RKO (cell line): ENCODE measurements at regions not wholly inside any gene's neighbourhood (a gene's known extent, or its start where the extent isn't known, plus 50 kb on each side); places are given as distances from the start of the nearest gene placed in this dataset.

ENCODE experiments used
- DNase-seq: peaks from one replicate; pipeline ENCODE4 v3.0.0-alpha.2; 2016; ENCODE audit warnings: low spot score

GRCh38 chr3:71919572-71919971, 134.6 kb upstream of the PROK2 start:
- DNase-seq: no peak

GRCh38 chr3:71917545-71917944, 132.6 kb upstream of the PROK2 start:
- no peak for DNase-seq

GRCh38 chr3:71916747-71917369, 131.9 kb upstream of the PROK2 start:
- DNase-seq: no peak

DNA sequence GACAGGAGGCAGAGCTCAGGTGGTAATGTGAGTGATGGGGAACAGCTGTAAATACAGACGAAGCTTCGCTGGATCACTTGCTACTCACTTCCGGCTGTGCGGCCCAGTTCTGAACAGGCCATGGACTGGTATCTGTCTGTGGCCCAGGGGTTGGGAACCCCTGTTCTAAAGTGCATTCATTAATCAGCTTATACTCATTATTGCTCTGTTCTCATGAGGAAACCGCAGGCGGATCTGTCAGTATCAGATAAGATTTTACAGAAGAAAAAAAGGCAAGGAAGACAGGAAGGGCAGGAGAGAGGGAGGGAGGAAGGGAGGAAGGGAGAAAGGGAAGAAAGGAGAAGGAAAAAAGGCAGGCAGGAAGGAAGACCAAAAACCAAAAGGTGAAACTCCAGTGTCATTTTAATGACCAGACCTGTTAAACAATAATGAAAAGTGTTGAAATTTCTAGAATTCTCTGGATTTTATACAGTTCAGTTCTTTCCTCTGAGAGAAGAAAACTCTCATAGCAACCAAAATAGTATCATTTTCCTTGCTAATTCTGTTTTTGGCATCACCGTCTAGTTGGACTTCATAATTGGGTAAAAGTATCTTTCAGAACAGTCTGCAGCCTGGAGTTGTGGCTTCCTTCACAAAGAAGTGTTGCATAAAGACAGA, 128.0 kb upstream of the PROK2 start:
- DNase-seq: no peak

- DNase-seq: no peak
Observed at GRCh38 chr3:71910108-71910507, 125.2 kb upstream of the PROK2 start.

GRCh38 chr3:71907996-71908395, 123.0 kb upstream of the PROK2 start:
- DNase-seq: no peak

- DNase-seq: no peak
Observed at GRCh38 chr3:71906976-71907375, 122.0 kb upstream of the PROK2 start.

DNA sequence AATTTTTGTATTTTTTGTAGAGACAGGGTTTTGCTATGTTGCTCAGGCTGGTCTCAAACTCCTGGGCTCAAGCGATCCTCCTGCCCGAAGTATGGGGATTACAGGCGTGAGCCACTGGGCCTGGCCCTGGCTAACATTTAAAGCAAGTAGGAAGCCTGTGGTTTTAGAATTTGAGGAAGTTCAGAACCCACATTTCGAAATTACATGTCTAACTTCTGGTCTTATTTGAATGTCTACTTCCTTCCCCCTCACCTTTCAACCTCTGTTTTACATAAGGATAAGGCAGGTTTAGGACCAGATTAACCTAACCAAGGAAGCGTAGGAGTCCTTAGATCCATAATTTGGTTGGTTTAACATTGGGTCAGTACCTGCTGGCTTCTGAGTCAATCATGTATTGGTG, 120.5 kb upstream of the PROK2 start:
- DNase-seq: no peak

DNA sequence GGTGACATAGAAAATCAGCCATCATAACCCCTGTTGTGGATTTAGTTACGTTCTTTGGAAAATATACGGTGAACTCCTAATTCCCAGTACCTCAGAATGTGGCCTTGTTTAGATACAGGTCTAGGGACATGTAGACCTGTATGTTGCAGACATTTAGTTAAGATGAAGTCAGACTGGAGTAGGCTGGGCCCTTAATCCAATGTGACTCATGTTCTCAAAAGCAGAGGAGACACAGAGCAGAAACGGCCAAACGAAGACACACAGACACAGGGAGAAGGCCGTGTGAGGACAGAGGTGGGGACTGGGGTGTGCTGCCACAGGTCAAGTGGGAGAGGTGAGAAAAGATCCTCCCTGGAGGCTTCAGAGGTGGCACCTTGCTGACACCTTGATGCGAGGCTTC, 119.0 kb upstream of the PROK2 start:
- DNase-seq: no peak

- no peak for DNase-seq
Observed at GRCh38 chr3:71903112-71903495, 118.2 kb upstream of the PROK2 start.

GRCh38 chr3:71902258-71903111, 117.5 kb upstream of the PROK2 start:
- no peak for DNase-seq

DNA sequence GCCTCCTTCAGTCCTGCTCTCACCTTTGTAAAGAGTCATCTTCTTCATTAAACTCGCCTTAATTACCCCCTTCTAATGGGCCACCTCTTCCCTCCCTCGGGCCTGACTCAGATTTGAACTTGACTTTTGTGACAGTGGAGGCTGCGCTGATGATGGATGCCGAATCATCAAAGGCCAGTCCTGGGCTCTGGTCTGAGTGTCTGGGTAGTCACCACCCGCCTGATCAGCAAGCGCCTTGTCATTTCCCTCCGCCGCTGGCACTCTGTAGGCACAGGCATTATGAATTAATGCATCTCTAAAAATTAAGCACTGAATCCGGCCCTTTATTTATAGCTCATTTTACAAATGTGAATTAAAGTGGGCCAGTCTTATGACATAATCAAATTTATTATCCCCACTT, 116.7 kb upstream of the PROK2 start:
- peak; percentile 32 for DNase-seq

DNA sequence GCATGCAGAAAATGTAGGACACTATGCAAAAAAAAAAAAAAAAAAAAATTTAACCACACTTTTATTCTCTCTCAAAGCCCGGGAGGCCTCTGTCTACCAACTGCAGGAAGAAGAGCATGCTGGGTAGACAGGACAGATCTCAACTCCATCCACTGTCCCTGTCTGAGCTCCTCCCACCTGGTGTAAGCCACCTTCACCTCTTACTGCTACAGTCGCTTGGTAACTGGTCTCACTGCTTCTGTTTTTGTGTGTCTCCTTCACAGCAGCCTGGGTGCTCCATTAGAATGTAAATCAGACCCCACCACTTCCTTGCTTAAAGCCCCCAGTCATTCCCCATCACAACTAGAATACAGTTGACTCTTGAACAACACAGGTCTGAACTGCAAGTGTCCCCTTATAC, 115.1 kb upstream of the PROK2 start:
- no peak for DNase-seq

DNA sequence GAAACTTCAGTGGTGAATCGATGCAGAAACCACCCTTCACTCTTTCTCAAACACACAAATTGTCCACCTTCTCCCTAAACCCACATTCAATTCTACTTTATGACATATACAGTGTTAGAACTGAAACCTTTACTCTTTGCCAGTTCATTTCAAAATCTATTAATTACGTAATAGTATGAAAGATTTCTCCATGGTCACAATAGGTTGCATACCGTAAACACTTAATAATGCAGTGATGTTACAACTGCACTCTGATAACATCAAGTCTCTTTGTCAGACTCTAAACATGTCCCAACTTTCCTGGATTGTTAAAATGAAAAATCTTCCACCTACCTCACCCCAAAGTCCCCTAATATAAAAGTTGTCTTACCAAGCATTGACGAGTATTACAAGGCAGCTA, 111.8 kb upstream of the PROK2 start:
- no peak for DNase-seq

GRCh38 chr3:71893702-71894479, 108.9 kb upstream of the PROK2 start:
- no peak for DNase-seq

DNA sequence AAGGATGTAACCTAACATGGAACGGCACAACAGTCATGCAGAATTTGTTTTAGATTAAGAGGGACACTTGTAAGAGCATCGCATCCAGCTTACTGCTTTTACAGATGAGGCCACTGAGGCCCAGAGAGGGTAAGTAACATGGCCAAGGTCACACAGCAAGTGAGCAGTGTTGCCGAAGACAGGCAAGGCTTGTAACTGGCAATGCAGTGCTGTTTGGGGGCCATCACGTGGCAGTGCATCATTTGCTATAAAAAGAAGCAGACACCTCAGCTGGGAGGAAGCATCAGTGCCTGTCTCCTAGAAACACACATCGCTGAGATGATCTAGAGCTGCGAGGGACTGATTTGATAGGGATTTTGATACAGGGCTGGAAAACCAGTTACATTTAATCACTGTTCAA, 108.2 kb upstream of the PROK2 start:
- DNase-seq: no peak

DNA sequence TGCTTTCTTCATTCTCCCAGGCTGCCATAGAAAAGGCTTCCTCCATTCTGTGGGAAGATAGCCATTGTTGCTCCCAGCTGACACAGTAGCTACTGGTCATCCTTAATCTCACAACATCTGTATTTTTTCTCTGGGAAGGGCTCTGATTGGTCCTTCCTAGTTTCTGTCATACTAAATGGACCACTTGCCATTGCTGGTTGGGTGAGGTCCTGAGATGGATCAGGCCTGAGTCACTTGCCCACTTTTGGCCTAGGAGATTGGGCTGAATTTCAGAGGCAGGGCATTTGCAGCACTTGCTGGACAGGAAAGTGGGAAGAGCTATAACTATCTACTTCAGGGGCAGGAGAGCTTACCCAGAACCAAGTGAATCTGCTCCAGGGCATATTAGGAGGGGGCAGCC, 106.5 kb upstream of the PROK2 start:
- DNase-seq: peak; percentile 13

DNA sequence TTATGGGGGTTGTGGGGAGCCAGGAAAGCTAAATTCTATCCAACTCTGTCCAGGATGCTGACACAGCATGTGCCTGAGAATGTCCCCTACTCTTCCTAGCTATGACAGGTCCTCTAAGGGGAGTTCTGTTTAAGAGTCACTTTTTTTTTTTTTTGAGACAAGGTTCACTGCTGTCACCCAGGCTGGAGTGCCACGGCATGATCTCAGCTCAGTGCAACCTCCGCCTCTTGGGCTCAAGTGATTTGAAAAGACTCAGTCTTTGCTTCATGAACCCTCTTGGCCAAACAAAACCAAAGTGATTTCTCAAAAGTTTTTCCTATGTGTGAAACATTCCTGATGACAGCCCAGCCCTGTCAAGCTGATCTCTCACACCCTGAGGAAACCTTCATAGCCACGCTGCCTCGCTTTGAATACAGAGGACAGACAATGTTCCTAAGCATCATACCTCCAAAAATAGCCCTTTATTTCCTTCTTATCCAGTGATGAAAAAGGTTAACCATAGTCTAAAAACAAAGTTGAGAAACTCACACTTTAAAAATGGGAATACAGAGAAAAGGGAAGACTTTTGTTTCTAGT, 105.5 kb upstream of the PROK2 start:
- DNase-seq: no peak

- DNase-seq: no peak
Observed at GRCh38 chr3:71887256-71887655, 102.3 kb upstream of the PROK2 start.

- no peak for DNase-seq
Observed at GRCh38 chr3:71885006-71885405, 100.1 kb upstream of the PROK2 start.

- DNase-seq: no peak
Observed at GRCh38 chr3:71881732-71882131, 96.8 kb upstream of the PROK2 start.

DNA sequence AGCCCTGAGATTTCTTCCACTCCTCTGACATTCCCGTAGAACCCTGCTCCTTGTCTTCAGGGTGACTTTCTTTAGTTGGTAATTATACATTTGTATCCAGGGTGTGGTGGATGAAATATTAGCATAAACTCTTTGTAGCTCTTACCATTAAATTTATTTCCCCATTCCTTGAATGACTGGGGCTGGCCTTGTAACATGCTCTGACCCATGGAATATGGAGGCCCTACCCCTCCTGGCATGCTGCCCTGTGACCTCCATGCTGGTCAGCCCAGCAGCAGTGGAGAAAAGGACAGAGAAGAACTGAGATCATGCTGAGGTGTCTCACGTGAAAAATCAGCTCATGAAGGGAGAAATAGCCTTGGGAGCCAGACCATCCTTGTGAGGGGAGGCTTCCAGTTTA, 96.1 kb upstream of the PROK2 start:
- DNase-seq: no peak
